ENCODE measurements at regions not wholly inside any gene's neighbourhood (a gene's known extent, or its start where the extent isn't known, plus 50 kb on each side); places are given as distances from the start of the nearest gene placed in this dataset.
"Not testable (repeated sequence)": the region's sequence is repeated elsewhere in the genome, so short reads cannot be mapped to it uniquely, and the experiment has no call there.

GRCh38 chrX:18102006-18102405, 118.7 kb downstream of the BEND2 start:
- no peak for DNase-seq

GRCh38 chrX:18101087-18101486, 119.6 kb downstream of the BEND2 start:
- no peak for DNase-seq

- no peak for DNase-seq
These were observed 120.9 kb downstream of the BEND2 start for GRCh38 chrX:18099745-18100144.

- DNase-seq, result no peak
These were observed 121.9 kb downstream of the BEND2 start for GRCh38 chrX:18098763-18099162.

- no peak for DNase-seq
These were observed 144.3 kb downstream of the BEND2 start for GRCh38 chrX:18076434-18076833.

GRCh38 chrX:18075603-18076002, 145.1 kb downstream of the BEND2 start:
- no peak for DNase-seq

GRCh38 chrX:18068045-18068444, 152.6 kb downstream of the BEND2 start:
- DNase-seq, result not testable (repeated sequence)

- DNase-seq, result peak; percentile 10
These were observed 154.7 kb downstream of the BEND2 start for GRCh38 chrX:18065956-18066355.

GRCh38 chrX:18051690-18052089, 169.0 kb downstream of the BEND2 start:
- no peak for DNase-seq

- DNase-seq, result no peak
These were observed 173.2 kb downstream of the BEND2 start for GRCh38 chrX:18047491-18047890.

- DNase-seq, result no peak
These were observed 175.2 kb downstream of the BEND2 start for GRCh38 chrX:18045436-18045835.

- DNase-seq, result no peak
These were observed 177.9 kb downstream of the BEND2 start for GRCh38 chrX:18042776-18043175.

GRCh38 chrX:18041656-18042055, 179.0 kb downstream of the BEND2 start:
- DNase-seq, result no peak

GRCh38 chrX:18039023-18039422, 177.9 kb upstream of the RAI2 start:
- no peak for DNase-seq

GRCh38 chrX:18036394-18036793, 175.3 kb upstream of the RAI2 start:
- no peak for DNase-seq

- no peak for DNase-seq
These were observed 173.8 kb upstream of the RAI2 start for GRCh38 chrX:18034945-18035344.

GRCh38 chrX:18034504-18034903, 173.4 kb upstream of the RAI2 start:
- no peak for DNase-seq

- no peak for DNase-seq
These were observed 171.6 kb upstream of the RAI2 start for GRCh38 chrX:18032486-18033221.

- DNase-seq, result no peak
These were observed 170.8 kb upstream of the RAI2 start for GRCh38 chrX:18031726-18032375.

- DNase-seq, result not testable (repeated sequence)
These were observed 169.6 kb upstream of the RAI2 start for GRCh38 chrX:18030656-18031055.

- DNase-seq, result no peak
These were observed 165.1 kb upstream of the RAI2 start for GRCh38 chrX:18026166-18026565.

GRCh38 chrX:18017411-18017810, 156.3 kb upstream of the RAI2 start:
- DNase-seq, result no peak

- DNase-seq, result no peak
These were observed 155.8 kb upstream of the RAI2 start for GRCh38 chrX:18016941-18017340.

- no peak for DNase-seq
These were observed 149.2 kb upstream of the RAI2 start for GRCh38 chrX:18010253-18010652.
